Skeletal muscle cell (primary cell): ENCODE measurements at regions not wholly inside any gene's neighbourhood (a gene's known extent, or its start where the extent isn't known, plus 50 kb on each side); places are given as distances from the start of the nearest gene placed in this dataset.
"Not testable (repeated sequence)": the region's sequence is repeated elsewhere in the genome, so short reads cannot be mapped to it uniquely, and the experiment has no call there.

ENCODE experiments used
- DNase-seq: peaks from one replicate; pipeline ENCODE4 v3.0.0-alpha.2; 2010; ENCODE audit warnings: low read depth
- H3K4me3 ChIP-seq: 2 replicates; pipeline ENCODE4 v1.5.1; 2011; ENCODE audit warnings: low read depth, mild to moderate bottlenecking, control low read depth, low read length, moderate library complexity

GRCh38 chr11:45378516-45378915, 92.4 kb upstream of the SYT13 start:
- H3K4me3 ChIP-seq: no peak overlapping the region
- no peak for DNase-seq

DNA sequence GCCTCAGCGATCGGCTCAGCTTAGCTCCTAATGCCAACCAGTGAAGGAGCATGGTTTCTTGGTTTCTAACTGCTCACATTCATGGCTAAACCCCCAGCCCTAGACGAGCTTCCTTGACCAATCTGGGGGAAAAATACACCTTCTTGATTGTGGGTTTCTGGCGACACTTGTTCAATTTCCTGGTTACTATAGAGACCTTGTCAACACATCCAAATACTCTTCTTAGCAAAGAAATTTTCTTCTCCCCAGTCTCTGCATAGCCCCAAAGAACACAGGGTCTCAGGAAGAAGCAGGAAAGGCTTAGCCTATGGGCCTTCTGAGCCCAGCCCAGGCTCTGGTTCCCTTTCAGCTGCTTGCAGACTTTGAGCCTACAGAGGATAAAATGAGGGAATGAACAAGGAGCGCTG, 88.5 kb upstream of the SYT13 start:
- no peak overlapping the region for H3K4me3 ChIP-seq
- no peak for DNase-seq

DNA sequence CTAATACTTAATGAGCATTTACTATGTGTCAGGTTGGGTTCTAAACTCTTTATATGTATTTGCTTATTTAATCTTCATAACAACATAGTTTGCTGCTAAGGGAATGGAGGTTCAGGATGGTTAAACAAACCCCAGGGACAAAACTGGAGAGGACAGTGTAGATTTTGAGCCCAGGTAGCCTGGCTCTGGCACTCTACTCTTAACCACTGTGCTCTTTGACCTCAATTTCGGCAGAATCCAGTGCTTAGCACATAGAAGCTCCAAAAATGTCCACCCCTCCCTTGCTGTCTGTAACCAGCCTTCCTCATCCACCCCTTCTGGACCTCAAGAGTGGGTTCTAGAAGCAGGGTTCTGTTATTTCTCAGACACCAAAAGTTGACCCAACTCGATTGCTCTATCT, 88.0 kb upstream of the SYT13 start:
- DNase-seq: no peak
- no peak overlapping the region for H3K4me3 ChIP-seq

GRCh38 chr11:45373506-45374035, 87.4 kb upstream of the SYT13 start:
- DNase-seq: no peak
- H3K4me3 ChIP-seq: no peak overlapping the region

- not testable (repeated sequence) for H3K4me3 ChIP-seq, DNase-seq
These were observed 86.3 kb upstream of the SYT13 start for GRCh38 chr11:45372414-45372813.

DNA sequence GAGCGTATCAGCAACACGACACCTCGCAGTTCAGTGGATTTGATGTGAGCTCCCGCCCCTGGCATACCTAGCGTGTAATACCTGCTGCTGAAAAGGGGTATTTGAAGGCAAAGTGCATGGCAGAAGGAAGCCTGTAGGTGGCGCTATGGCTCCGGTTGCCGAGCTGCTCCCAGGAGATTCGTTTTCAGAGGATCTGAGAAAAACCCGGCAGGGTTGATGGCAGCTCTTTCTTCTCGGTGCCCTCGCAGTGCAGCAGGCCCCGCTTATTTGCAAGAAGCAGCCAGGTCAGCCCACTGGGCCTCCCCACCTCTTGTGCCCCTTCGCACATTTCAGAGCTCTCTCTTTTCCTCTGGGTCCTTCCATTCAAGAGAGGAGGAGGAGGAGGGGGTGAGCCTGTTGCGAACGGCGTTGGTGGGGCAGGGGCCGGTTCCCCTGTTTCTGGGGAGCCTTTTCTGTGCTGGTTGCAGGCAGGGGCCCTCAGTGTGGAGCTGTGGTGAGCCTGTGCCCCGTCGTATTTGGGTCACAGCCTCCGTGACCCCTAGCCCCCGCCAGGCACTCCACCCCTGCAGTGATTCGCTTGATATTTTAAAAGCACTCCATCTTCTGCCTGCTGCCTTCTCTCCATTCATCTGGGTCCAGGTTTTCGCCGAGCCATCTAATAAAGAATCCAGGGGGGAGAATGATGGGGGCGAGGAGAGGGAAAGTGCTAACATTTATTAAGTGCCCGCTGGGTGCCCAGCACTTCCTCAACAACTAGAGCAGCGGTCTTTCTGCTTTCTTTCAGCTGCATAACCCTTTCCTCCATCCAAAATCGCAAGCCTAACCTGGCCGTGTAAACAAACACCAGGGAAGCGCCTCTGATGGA, 85.3 kb upstream of the SYT13 start:
- peak overlapping the region; percentile 10 for H3K4me3 ChIP-seq
- peak; percentile 6 for DNase-seq

GRCh38 chr11:45369313-45369712, 83.2 kb upstream of the SYT13 start:
- no peak for DNase-seq
- no peak overlapping the region for H3K4me3 ChIP-seq

GRCh38 chr11:45368697-45369096, 82.6 kb upstream of the SYT13 start:
- no peak for DNase-seq
- no peak overlapping the region for H3K4me3 ChIP-seq

DNA sequence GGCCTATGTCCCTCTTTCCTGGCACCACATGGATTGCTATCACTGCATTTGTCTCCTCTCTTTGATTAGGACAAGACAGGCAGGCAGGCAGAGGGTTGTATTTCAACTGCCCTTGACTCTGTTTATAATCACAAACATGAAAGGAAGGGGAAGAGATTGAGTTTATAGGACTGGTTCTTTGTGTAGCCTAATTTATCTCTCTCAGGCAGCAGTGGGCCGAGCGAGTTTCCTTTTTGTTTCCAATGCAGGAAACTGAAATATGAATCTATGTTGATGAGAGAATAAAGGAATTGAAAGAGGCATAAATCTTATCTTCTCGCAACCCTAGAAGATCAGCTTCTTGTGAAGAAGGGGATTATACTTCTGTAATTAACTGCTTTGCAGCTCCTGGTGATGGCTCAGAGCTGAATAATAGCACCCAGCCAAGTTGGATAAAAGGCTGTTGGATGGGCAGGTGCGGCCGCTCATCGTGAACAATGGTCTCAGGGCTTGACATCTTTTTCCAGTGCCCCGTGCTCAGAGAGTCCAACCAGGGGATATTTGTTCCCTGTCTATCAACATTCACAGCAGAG, 80.6 kb upstream of the SYT13 start:
- DNase-seq: no peak
- H3K4me3 ChIP-seq: no peak overlapping the region

- no peak overlapping the region for H3K4me3 ChIP-seq
- DNase-seq: no peak
These were observed 79.9 kb upstream of the SYT13 start for GRCh38 chr11:45365961-45366618.

GRCh38 chr11:45362636-45363035, 76.5 kb upstream of the SYT13 start:
- no peak overlapping the region for H3K4me3 ChIP-seq
- no peak for DNase-seq

- no peak for DNase-seq
- H3K4me3 ChIP-seq: no peak overlapping the region
These were observed 75.4 kb upstream of the SYT13 start for GRCh38 chr11:45361551-45361950.

DNA sequence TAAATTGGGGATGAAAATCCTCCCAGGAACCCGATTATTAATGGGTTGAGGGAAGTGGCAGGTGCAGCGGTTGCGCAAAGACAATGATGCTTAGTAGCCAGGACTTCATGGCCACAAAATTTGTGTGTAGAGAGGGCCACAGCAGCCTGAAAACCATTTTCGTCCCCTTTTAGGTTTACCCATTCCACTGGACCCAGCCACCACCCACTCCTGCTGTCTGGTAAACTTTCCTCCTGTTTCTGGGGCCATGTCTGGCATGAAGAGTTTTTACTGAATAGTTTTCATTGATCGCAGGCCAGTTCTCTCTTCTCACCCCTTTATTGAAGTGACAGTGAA, 69.5 kb upstream of the SYT13 start:
- DNase-seq: no peak

DNA sequence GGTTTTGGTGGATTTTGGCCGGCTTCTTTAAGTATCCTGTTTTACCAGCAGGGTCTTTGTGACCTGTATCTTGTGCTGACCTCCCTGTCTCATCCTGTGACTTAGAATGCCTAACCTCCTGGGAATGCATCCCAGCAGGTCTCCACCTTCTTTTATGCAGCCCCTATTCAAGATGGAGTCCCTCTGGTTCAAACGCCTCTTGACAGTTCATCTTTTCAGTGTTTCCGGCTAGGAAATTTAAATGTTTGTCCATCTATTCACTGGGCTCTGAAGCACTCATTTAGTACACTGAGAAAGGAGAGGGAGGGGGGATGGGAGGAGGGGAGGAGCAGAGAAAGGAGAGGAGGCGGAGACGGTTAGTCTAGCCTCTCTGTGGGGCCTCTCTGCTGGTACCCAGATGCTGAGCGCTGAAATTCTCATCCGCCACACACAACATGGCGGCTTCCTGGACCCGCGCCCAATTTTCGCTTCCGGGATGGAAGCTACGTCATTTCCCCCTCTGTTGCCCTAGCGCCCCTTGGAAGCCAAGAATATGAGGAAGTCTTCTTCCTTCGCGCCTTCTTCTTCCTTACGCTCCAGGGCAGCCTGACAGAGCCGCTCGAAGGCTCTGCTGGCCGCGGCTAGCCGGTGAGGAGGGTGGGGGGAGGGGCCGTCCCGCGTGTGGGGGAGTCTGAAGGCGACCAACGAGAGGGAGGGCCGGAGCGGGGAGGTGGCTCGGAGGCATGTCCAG, 69.0 kb upstream of the SYT13 start:
- peak overlapping the region; percentile 43 for H3K4me3 ChIP-seq

More for the DNA sequence above, 69.5 kb upstream of the SYT13 start:
- peak overlapping the region; percentile 43 for H3K4me3 ChIP-seq

DNA sequence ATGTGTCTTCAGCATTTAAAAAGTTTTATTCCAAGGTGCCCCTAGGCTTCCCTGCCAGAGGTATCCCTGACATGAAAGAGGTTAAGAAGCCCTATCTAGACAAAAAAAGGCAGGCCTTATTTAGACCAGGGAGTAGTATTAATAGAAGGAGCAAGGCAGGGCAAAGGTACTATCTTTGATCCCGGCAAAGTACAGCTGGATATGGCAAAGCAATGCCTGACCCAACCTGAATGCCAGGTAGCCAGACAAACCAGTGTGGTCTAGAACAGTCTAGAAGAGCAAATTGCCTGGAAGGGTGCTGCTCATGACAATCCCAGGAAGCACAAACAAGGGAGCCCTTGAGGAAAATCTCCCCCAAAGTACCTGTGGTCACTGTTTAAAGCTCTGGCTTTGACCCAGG, 62.6 kb upstream of the SYT13 start:
- no peak for DNase-seq
- H3K4me3 ChIP-seq: no peak overlapping the region

More for the DNA sequence above, 69.0 kb upstream of the SYT13 start:
- no peak for DNase-seq

- H3K4me3 ChIP-seq: no peak overlapping the region
- no peak for DNase-seq
These were observed 61.4 kb upstream of the SYT13 start for GRCh38 chr11:45347348-45348082.

DNA sequence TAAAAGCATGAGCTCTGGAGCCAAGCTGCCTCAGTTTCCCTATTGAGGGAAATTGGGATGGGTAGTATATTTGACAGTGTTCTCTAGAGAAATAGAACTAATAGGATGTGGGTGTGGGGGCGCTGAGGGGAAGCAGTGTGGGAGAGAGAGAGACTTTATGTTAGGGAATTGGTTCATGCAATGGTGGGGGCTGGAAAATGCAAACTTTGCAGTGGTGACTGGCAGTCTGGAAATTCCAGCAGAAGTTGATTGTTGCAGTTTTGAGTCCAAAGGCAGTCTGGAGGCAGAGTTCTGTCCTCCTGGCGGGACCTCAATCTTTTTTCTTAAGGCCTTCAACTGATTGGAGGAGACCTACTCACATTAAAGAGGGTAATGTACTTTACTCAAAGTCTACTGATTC, 59.4 kb upstream of the SYT13 start:
- DNase-seq: no peak
- H3K4me3 ChIP-seq: no peak overlapping the region

GRCh38 chr11:45344028-45344427, 57.9 kb upstream of the SYT13 start:
- DNase-seq: no peak
- H3K4me3 ChIP-seq: no peak overlapping the region

DNA sequence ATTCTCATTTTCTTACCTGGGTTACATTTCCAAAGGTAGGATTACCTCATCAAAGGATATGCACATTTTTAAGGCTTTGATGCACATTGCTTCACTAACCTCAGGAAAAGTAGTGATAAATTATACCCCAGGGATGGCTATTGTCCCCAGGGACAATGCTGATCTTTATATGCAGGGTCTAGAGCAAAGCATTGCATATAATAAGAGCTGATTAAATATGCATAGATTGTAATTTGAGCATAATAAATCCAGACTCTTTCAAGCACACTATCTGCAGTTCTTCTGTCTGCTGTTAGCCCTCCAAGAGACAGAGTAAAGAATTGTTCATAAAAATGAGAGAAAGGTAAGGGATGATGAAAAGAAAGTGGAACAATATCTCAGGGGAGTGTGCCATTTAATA, 57.3 kb upstream of the SYT13 start:
- H3K4me3 ChIP-seq: no peak overlapping the region
- DNase-seq: no peak
